Activated B cell treated with CpG ODN at 0.5 μM for 24 hours (primary cell): ENCODE measurements at regions not wholly inside any gene's neighbourhood (a gene's known extent, or its start where the extent isn't known, plus 50 kb on each side); places are given as distances from the start of the nearest gene placed in this dataset.

Experiments
- ATAC-seq: fragments of 200-7000 bp; cut with Tn5 transposase; one replicate; pipeline ENCODE4 v1.10.0; 2021; ENCODE audit warnings: low read depth, mild to moderate bottlenecking, moderate library complexity
- CTCF ChIA-PET: fragments of 350-600 bp; sonication (Branson Sonifier 250); formaldehyde crosslinking; loops from one replicate; lab custom pipeline; 2021; ENCODE audit warnings: antibody characterized with exemption; lab: Charles Lee
- POLR2A ChIA-PET: fragments of 350-600 bp; sonication (Branson Sonifier 250); formaldehyde crosslinking; loops from one replicate; lab custom pipeline; 2021; ENCODE audit warnings: antibody characterized with exemption; lab: Charles Lee
- DNase-seq: peaks from one replicate; pipeline ENCODE4 v3.0.0; 2022
- H3K27ac Mint-ChIP-seq: one replicate; pipeline ENCODE4 v1.8.0; 2020; ENCODE audit warnings: mixed read lengths
- H3K27me3 Mint-ChIP-seq: one replicate; pipeline ENCODE4 v1.8.0; 2021; ENCODE audit warnings: mixed read lengths
- H3K36me3 Mint-ChIP-seq: one replicate; pipeline ENCODE4 v1.8.0; 2021; ENCODE audit warnings: low read depth, mixed read lengths
- H3K4me1 Mint-ChIP-seq: one replicate; pipeline ENCODE4 v1.8.0; 2021; ENCODE audit warnings: mixed read lengths
- H3K4me3 Mint-ChIP-seq: one replicate; pipeline ENCODE4 v1.8.0; 2020; ENCODE audit warnings: mild to moderate bottlenecking, mixed read lengths
- H3K9me3 Mint-ChIP-seq: one replicate; pipeline ENCODE4 v1.8.0; 2020; ENCODE audit warnings: mixed read lengths
- intact Hi-C: fragments of 100-400 bp; cut with micrococcal nuclease; formaldehyde crosslinking; loops from one replicate; pipeline ENCODE4 v1.15.1; 2024
- TF ChIP-seq, protein P1 (sequence below): fragments of 200-600 bp; IDR thresholded peaks from one replicate; pipeline ENCODE4 v1.8.0; 2022; ENCODE audit warnings: antibody characterized with exemption, mild to moderate bottlenecking

GRCh38 chr3:161964857-161965256 is 468.2 kb downstream of the OTOL1 start:
- POLR2A ChIA-PET, result no interaction called here

GRCh38 chr3:161969867-161970266 is 473.3 kb downstream of the OTOL1 start:
- DNase-seq, result no peak

More at GRCh38 chr3:161964857-161965256, 468.2 kb downstream of the OTOL1 start:
- Mint-ChIP-seq H3K27me3 (no peaks in the 10 kb centered on the region), H3K4me3 (no peak overlapping the region), H3K27ac (no peak overlapping the region), H3K4me1 (no peaks in the 10 kb centered on the region), H3K9me3 (no peaks in the 10 kb centered on the region), H3K36me3 (no peaks in the 10 kb centered on the region)
- CTCF ChIA-PET, result no interaction called here
- TF ChIP-seq, protein P1, sequence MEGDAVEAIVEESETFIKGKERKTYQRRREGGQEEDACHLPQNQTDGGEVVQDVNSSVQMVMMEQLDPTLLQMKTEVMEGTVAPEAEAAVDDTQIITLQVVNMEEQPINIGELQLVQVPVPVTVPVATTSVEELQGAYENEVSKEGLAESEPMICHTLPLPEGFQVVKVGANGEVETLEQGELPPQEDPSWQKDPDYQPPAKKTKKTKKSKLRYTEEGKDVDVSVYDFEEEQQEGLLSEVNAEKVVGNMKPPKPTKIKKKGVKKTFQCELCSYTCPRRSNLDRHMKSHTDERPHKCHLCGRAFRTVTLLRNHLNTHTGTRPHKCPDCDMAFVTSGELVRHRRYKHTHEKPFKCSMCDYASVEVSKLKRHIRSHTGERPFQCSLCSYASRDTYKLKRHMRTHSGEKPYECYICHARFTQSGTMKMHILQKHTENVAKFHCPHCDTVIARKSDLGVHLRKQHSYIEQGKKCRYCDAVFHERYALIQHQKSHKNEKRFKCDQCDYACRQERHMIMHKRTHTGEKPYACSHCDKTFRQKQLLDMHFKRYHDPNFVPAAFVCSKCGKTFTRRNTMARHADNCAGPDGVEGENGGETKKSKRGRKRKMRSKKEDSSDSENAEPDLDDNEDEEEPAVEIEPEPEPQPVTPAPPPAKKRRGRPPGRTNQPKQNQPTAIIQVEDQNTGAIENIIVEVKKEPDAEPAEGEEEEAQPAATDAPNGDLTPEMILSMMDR, result no peak
- ATAC-seq, result no peak
- no peak for DNase-seq
- intact Hi-C loops, result no loop called here

DNA sequence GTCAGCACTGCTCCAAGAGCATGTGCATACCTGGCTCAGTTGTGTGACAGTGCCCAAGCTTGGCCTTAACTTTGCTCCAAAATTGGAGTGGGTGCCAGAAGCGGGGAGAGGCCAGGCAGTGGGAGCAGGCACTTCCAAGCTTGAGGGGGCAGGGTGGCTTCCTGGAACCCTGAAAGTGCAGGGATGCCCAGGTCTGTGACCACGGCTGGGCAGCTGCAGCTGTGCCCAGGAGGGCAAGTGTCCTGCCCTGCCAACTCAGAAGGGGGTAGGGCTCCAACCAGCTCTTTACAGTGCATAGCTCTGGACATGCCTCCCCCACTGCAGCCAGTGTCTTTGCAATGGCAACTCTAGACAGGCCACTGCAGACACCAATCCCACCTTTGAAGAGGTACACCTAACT is 478.6 kb downstream of the OTOL1 start:
- intact Hi-C loops, result no loop called here
- Mint-ChIP-seq H3K36me3 (no peaks in the 10 kb centered on the region), H3K27me3 (no peaks in the 10 kb centered on the region), H3K4me3 (no peak overlapping the region), H3K4me1 (no peaks in the 10 kb centered on the region), H3K27ac (no peak overlapping the region), H3K9me3 (peaks cover 5% of the 10 kb centered on the region)
- ATAC-seq, result no peak
- TF ChIP-seq, protein P1, result no peak
- DNase-seq, result no peak
- POLR2A ChIA-PET, result no interaction called here
- CTCF ChIA-PET, result no interaction called here

More at GRCh38 chr3:161969867-161970266, 473.3 kb downstream of the OTOL1 start:
- H3K4me1 Mint-ChIP-seq, result no peaks in the 10 kb centered on the region
- ATAC-seq, result no peak
- intact Hi-C loops, result no loop called here
- TF ChIP-seq, protein P1, result no peak
- no peak overlapping the region for H3K4me3 Mint-ChIP-seq
- POLR2A ChIA-PET, result no interaction called here
- peaks cover 3% of the 10 kb centered on the region for H3K9me3 Mint-ChIP-seq
- H3K27me3 Mint-ChIP-seq, result no peaks in the 10 kb centered on the region
- CTCF ChIA-PET, result no interaction called here
- H3K36me3 Mint-ChIP-seq, result no peaks in the 10 kb centered on the region
- no peak overlapping the region for H3K27ac Mint-ChIP-seq

DNA sequence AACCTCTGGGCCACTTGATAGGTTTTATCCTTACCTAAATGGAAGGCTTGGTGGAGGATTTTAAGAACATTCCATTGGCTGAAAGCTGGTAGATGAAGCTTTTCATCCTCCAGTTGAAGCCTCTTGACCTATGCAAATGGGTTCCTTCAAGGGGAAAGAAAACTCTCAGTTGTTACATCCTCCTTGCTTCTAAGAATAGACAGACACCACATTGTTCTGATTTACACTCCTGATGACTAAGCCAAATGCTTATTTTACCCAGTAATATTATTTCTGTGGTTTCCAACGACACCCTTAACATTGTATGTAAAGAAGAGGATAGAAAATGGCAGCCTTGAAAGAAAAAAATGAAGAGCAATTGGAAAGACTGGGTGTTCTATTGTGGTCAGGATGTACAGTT is 480.5 kb downstream of the OTOL1 start:
- H3K4me1 Mint-ChIP-seq, result no peaks in the 10 kb centered on the region
- no peaks in the 10 kb centered on the region for H3K27me3 Mint-ChIP-seq
- DNase-seq, result no peak

DNA sequence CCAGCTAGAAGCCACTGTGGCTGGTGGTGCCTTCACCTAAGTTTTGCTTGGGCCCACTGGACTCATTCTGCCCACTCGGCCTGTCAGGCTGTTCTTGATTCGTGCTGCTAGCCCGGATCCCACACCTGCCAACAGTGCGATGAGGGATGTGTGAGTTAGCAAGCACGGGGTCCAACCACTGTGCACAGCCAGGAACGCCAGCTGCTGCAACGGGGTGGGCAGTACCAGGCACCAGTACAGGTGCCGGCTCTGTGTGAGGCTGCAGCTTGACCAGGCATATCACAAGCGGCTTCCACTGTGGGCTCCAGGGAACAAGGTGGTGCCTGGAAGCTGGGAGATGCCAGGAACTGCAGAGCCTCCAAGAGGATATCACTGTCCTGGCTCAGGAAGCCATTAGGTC is 481.2 kb downstream of the OTOL1 start:
- intact Hi-C loops, result no loop called here
- Mint-ChIP-seq H3K36me3 (no peaks in the 10 kb centered on the region), H3K27me3 (no peaks in the 10 kb centered on the region), H3K27ac (no peak overlapping the region), H3K9me3 (peaks cover 5% of the 10 kb centered on the region), H3K4me3 (no peak overlapping the region), H3K4me1 (no peaks in the 10 kb centered on the region)
- DNase-seq (no peak), ATAC-seq (no peak)
- ChIA-PET POLR2A (no interaction called here), CTCF (no interaction called here)
- TF ChIP-seq, protein P1, result no peak

More for the DNA sequence above, 480.5 kb downstream of the OTOL1 start:
- ATAC-seq, result no peak
- POLR2A ChIA-PET, result no interaction called here
- intact Hi-C loops, result no loop called here
- TF ChIP-seq, protein P1, result no peak
- Mint-ChIP-seq H3K4me3 (no peak overlapping the region), H3K9me3 (peaks cover 5% of the 10 kb centered on the region), H3K27ac (no peak overlapping the region), H3K36me3 (no peaks in the 10 kb centered on the region)
- CTCF ChIA-PET, result no interaction called here
